GM12878 (cell line): ENCODE measurements at regions not wholly inside any gene's neighbourhood (a gene's known extent, or its start where the extent isn't known, plus 50 kb on each side); places are given as distances from the start of the nearest gene placed in this dataset.

ENCODE experiments used
- CREM ChIP-seq: IDR thresholded peaks from 2 replicates; pipeline ENCODE4 v1.6.1; 2014; ENCODE audit warnings: antibody characterized with exemption, low read depth
- EP300 ChIP-seq, 2 experiments: fragments of 150-350 bp in 1 of 2; IDR thresholded peaks; 2 replicates each; pipeline ENCODE4 v1.6.1; 2011 to 2012; ENCODE audit warnings: low read depth in 2 of 2, low read length in 2 of 2, borderline replicate concordance in 1 of 2, improper control_type of control experiment in 1 of 2, inconsistent platforms in 1 of 2; ENCODE audit not compliant: control insufficient read depth in 1 of 2
- POLR2A ChIP-seq: IDR thresholded peaks from 2 replicates; pipeline ENCODE4 v1.6.1; 2011; ENCODE audit warnings: low read depth, mild to moderate bottlenecking, low read length
- RAD51 ChIP-seq: fragments of 450-650 bp; IDR thresholded peaks from 2 replicates; pipeline ENCODE4 v1.6.1; 2016; ENCODE audit warnings: moderate library complexity, mild to moderate bottlenecking, inconsistent platforms
- YY1 ChIP-seq: IDR thresholded peaks from 2 replicates; pipeline ENCODE4 v1.6.1; 2011; ENCODE audit warnings: low read depth, mild to moderate bottlenecking, low read length
- TF ChIP-seq, protein P1 (sequence below), 3 experiments: IDR thresholded peaks in 2 of 3; conservative IDR thresholded peaks in 1 of 3; 2 replicates each; pipeline ENCODE4 v1.5.1; 2011; ENCODE audit warnings: low read depth in 3 of 3, low read length in 3 of 3, mild to moderate bottlenecking in 3 of 3, control low read depth in 2 of 3, moderate library complexity in 2 of 3, inconsistent platforms in 1 of 3, mixed read lengths in 1 of 3; ENCODE audit not compliant: control insufficient read depth in 2 of 3, insufficient read depth in 1 of 3; ENCODE audit errors: extremely low read depth in 1 of 3

DNA sequence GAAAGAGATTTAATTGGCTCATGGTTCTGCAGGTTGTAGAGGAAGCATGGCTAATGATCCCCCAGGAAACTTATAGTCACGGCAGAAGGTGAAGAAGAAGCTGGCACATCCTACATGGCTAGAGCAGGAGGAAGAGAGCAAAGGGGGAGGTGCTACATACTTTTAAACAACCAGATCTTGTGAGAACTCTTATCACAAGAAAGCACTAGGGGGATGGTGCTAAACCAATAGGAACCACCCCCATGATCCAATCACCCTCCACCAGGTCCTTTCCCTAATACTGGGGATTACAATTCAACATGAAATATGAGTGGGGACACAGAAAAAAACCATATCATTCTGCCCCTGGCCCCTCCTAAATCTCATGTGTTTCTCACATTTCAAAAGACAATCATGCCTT, 147.2 kb upstream of the EPB41L4A start:
- TF ChIP-seq, protein P1, sequence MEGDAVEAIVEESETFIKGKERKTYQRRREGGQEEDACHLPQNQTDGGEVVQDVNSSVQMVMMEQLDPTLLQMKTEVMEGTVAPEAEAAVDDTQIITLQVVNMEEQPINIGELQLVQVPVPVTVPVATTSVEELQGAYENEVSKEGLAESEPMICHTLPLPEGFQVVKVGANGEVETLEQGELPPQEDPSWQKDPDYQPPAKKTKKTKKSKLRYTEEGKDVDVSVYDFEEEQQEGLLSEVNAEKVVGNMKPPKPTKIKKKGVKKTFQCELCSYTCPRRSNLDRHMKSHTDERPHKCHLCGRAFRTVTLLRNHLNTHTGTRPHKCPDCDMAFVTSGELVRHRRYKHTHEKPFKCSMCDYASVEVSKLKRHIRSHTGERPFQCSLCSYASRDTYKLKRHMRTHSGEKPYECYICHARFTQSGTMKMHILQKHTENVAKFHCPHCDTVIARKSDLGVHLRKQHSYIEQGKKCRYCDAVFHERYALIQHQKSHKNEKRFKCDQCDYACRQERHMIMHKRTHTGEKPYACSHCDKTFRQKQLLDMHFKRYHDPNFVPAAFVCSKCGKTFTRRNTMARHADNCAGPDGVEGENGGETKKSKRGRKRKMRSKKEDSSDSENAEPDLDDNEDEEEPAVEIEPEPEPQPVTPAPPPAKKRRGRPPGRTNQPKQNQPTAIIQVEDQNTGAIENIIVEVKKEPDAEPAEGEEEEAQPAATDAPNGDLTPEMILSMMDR (IDR thresholded peaks at IDR 0.05 in 2 of 3, conservative IDR thresholded peaks at IDR 0.05 in 1 of 3; ENCODE audit: control insufficient read depth in 2 of 3, extremely low read depth in 1 of 3, insufficient read depth in 1 of 3, low read depth in 3 of 3, low read length in 3 of 3), result no peak
- TF ChIP-seq YY1 (no peak), EP300 (IDR thresholded peaks at IDR 0.05; ENCODE audit: borderline replicate concordance in 1 of 2, control insufficient read depth in 1 of 2, low read depth in 2 of 2, low read length in 2 of 2) (no peak), RAD51 (no peak), CREM (no peak), POLR2A (no peak)
